Right lobe of liver (tissue), 4 donors: ENCODE measurements at regions not wholly inside any gene's neighbourhood (a gene's known extent, or its start where the extent isn't known, plus 50 kb on each side); places are given as distances from the start of the nearest gene placed in this dataset.

Experiments used
- POLR2A ChIP-seq: fragments of 450-650 bp; IDR thresholded peaks from one replicate; pipeline ENCODE4 v1.6.1; 2017; ENCODE audit warnings: antibody characterized with exemption, mild to moderate bottlenecking
- TF ChIP-seq, protein P1 (sequence below), 4 donors: fragments of 200-600 bp in 3 of 4; fragments of 450-650 bp in 1 of 4; IDR thresholded peaks; one replicate each; pipeline versions ENCODE4 v1.5.1 to v1.8.0; 2016 to 2022; ENCODE audit warnings: antibody characterized with exemption in 4 of 4, mild to moderate bottlenecking in 2 of 4
- donor health status: DM: no; HTN: no; CAD: no.
- donor health status: DM: no; HTN: no; CAD: no.
- donor health status: DM: no; HTN: yes; CAD: no.

DNA sequence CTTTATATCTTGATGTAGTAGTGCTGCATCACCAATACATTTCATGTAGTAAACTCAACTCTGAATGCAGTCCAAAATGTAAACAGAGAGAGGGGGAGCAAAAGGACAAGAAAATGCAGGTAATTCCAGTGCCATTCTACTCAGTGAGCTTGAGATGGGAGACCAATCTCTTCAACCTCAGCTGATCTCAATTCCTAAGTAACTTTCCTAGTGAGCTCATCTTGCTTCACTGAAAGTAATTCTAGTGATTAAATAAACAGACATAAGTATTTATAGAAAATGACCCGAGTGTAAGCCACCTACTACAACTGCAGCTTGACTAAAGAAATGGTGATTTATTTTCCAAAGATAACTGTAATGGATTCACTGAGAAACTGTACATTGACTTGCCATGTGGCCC lies 424.5 kb downstream of the DMRT2 start:
- TF ChIP-seq, protein P1, sequence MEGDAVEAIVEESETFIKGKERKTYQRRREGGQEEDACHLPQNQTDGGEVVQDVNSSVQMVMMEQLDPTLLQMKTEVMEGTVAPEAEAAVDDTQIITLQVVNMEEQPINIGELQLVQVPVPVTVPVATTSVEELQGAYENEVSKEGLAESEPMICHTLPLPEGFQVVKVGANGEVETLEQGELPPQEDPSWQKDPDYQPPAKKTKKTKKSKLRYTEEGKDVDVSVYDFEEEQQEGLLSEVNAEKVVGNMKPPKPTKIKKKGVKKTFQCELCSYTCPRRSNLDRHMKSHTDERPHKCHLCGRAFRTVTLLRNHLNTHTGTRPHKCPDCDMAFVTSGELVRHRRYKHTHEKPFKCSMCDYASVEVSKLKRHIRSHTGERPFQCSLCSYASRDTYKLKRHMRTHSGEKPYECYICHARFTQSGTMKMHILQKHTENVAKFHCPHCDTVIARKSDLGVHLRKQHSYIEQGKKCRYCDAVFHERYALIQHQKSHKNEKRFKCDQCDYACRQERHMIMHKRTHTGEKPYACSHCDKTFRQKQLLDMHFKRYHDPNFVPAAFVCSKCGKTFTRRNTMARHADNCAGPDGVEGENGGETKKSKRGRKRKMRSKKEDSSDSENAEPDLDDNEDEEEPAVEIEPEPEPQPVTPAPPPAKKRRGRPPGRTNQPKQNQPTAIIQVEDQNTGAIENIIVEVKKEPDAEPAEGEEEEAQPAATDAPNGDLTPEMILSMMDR (IDR thresholded peaks at IDR 0.05): no peak
- no peak for TF ChIP-seq POLR2A
